Esophagus muscularis mucosa (tissue), 4 donors: ENCODE measurements at regions not wholly inside any gene's neighbourhood (a gene's known extent, or its start where the extent isn't known, plus 50 kb on each side); places are given as distances from the start of the nearest gene placed in this dataset.

Source experiments
- EP300 ChIP-seq: sonication (generic); formaldehyde crosslinking; IDR thresholded peaks from one replicate; pipeline ENCODE4 v1.6.1; 2017; ENCODE audit warnings: antibody characterized with exemption
- POLR2A ChIP-seq: fragments of 450-650 bp; IDR thresholded peaks from one replicate; pipeline ENCODE4 v1.6.1; 2017; ENCODE audit warnings: antibody characterized with exemption, moderate library complexity, mild to moderate bottlenecking, low read depth
- POLR2AphosphoS5 ChIP-seq, 2 donors: sonication (generic); formaldehyde crosslinking; IDR thresholded peaks; one replicate each; pipeline ENCODE4 v1.6.1; 2017; ENCODE audit warnings: antibody characterized with exemption in 2 of 2
- TF ChIP-seq, protein P1 (sequence below), 3 experiments: fragments of 200-600 bp in 2 of 3; fragments of 450-650 bp in 1 of 3; sonication (generic) in 2 of 3; IDR thresholded peaks; one replicate each; pipeline ENCODE4 v1.5.1; 2017 to 2019; ENCODE audit warnings: antibody characterized with exemption in 3 of 3, mild to moderate bottlenecking in 2 of 3, moderate library complexity in 1 of 3

DNA sequence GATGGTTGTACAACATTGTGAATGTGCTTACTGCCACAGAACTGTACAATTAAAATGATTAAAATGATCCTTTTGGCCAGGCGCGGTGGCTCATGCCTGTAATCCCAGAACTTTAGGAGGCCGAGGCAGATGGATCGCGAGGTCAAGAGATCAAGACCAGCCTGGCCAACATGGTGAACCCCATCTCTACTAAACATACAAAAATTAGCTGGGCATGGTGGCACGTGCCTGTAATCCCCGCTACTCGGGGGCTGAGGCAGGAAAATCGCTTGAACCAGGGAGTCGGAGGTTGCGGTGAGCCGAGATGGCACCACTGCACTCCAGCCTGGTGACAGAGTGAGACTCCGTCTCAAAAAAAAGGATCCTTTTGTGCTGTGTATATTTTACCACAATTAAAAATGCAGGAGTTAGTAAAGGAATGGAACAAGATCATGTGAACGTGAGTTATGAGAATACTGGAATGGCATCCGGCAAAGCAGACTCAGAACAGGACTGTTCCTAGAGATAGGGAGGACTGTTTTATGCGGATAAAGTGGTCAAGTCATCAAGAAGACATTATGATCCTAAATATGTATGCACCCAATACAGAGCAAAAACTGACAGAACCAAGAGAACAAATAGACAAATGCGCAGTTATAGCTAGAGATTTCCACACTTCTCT lies 58.0 kb upstream of the CLDN5 start:
- no peak for TF ChIP-seq POLR2A
- TF ChIP-seq, protein P1, sequence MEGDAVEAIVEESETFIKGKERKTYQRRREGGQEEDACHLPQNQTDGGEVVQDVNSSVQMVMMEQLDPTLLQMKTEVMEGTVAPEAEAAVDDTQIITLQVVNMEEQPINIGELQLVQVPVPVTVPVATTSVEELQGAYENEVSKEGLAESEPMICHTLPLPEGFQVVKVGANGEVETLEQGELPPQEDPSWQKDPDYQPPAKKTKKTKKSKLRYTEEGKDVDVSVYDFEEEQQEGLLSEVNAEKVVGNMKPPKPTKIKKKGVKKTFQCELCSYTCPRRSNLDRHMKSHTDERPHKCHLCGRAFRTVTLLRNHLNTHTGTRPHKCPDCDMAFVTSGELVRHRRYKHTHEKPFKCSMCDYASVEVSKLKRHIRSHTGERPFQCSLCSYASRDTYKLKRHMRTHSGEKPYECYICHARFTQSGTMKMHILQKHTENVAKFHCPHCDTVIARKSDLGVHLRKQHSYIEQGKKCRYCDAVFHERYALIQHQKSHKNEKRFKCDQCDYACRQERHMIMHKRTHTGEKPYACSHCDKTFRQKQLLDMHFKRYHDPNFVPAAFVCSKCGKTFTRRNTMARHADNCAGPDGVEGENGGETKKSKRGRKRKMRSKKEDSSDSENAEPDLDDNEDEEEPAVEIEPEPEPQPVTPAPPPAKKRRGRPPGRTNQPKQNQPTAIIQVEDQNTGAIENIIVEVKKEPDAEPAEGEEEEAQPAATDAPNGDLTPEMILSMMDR (IDR thresholded peaks at IDR 0.05): no peak
- TF ChIP-seq EP300: no peak
- no peak for TF ChIP-seq POLR2AphosphoS5 (IDR thresholded peaks at IDR 0.05)
